ENCODE measurements at regions not wholly inside any gene's neighbourhood (a gene's known extent, or its start where the extent isn't known, plus 50 kb on each side); places are given as distances from the start of the nearest gene placed in this dataset.

DNA sequence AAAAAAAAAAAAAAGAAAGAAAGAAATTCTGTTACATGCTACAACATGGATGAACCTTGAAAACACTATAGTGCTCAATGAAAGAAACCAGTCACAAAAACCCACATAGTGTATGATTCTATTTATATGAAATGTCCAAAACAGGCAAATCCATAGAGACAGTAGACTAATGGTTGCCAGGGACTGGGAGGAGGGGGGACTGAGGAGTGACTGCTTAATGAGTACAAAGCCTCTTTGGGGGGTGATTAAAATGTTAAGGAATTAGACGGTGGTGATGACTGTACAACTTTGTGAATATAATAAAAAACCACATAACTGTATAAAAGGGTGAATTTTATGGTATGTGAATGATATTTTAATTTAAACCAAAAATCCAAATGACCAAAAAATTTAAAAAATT, 116.0 kb upstream of the GUCA2B start (continued):
- no peak for TF ChIP-seq REST (IDR thresholded peaks at IDR 0.05; ENCODE audit: low read depth)
- TF ChIP-seq, protein P1, sequence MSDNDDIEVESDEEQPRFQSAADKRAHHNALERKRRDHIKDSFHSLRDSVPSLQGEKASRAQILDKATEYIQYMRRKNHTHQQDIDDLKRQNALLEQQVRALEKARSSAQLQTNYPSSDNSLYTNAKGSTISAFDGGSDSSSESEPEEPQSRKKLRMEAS (IDR thresholded peaks at IDR 0.05): no peak

DNA sequence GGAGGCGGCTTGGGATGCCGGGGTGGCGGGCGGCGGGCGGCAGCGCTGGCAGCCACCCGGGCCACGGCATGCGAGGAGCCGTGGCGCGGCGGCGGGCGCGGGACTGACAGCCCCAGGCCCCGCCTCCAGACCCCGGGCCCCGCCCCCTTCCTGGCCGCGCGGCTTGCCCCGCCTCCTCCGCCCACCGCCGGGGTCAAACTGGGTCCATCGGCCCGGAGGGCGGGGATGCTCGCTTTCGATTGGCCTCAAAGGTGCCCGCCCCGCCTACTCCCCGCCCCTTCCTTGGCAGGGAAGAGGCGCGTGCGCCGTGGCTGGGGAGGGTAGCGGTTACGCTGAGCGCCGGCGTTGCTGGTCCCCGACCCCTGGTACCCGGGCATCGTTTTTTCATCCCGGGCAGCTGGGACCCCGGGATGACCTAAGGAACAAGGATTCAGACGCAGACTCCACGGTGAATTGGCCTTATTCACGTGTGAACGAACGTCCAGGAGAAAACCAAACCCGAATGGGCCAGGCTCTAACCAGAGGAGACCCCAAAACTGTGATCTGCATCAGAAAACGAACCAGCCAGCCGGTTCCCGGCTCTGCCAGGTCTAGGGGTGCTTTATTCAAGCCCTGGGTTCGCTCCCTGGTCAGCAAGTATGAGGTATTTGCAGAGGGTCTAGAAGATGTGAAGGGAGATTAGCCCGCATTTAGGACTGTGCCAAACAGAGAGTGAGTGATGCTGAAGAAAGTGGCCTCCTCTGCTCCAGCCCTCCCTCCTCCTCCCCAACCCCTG, 117.2 kb upstream of the GUCA2B start:
- Histone ChIP-seq H3K79me2 (ENCODE audit: insufficient read depth, low read length) (no peaks in the 10 kb centered on the region), H4K20me1 (ENCODE audit: insufficient read depth) (no peaks in the 10 kb centered on the region), H3K4me3 (replicated peaks in 1 of 2; ENCODE audit: low read depth in 1 of 2, low read length in 2 of 2) (peak overlapping the region; percentile 62 to 81), H3K27ac (ENCODE audit: low read depth, low read length) (peak overlapping the region; percentile 63; the same call in 1 of the 2 replicates), H3K36me3 (ENCODE audit: control insufficient read depth in 1 of 2, insufficient read depth in 2 of 2, low read length in 2 of 2) (no peaks in the 10 kb centered on the region), H3K9me2 (ENCODE audit: insufficient read depth) (no peaks in the 10 kb centered on the region), H2AFZ (ENCODE audit: low read depth, low read length, poor library complexity, severe bottlenecking) (peak overlapping the region; percentile 66), H3K4me2 (ENCODE audit: low read length) (peak overlapping the region; percentile 96), H3K9me3 (ENCODE audit: control insufficient read depth in 1 of 2, insufficient read depth in 1 of 2, low read depth in 1 of 2, low read length in 2 of 2) (no peaks in the 10 kb centered on the region), H3K9ac (ENCODE audit: low read length) (peak overlapping the region; percentile 73), H3K27me3 (ENCODE audit: insufficient read depth, low read length) (no peaks in the 10 kb centered on the region), H3K4me1 (ENCODE audit: control insufficient read depth in 1 of 2, insufficient read depth in 2 of 2, low read length in 2 of 2) (peaks cover 10 to 20% of the 10 kb centered on the region in 2 experiments; a peak in 3 of 4 replicates)
- ChIA-PET POLR2A (no interaction called here), CTCF (no interaction called here), RAD21 (ENCODE audit: low non-redundant PET in 1 of 2, low total read pairs in 2 of 2, uncharacterized antibody in 2 of 2, unreplicated experiment in 2 of 2) (interaction anchor here in 1 of 2 experiments (0.6 kb wide), 1 partner anchor 205 kb away, joined by 4 read pairs; no protein-coding TSS in a partner anchor)
- TF ChIP-seq SIN3A (IDR thresholded peaks at IDR 0.05; ENCODE audit: low read depth) (no peak; the same call in 1 of the 2 replicates), ZBTB33 (IDR thresholded peaks at IDR 0.05; ENCODE audit: extremely low read depth, insufficient replicate concordance, low read length) (no peak), TCF7L2 (IDR thresholded peaks at IDR 0.05; ENCODE audit: borderline replicate concordance, extremely low read depth, insufficient read depth, insufficient read length) (no peak), EZH2phosphoT487 (IDR thresholded peaks at IDR 0.05; ENCODE audit: borderline replicate concordance) (no peak), POLR2A (IDR thresholded peaks at IDR 0.05; ENCODE audit: borderline replicate concordance, extremely low read depth, insufficient read depth, insufficient read length) (peak; percentile 47), YY1 (IDR thresholded peaks at IDR 0.05; ENCODE audit: extremely low read depth, insufficient replicate concordance, low read depth, low read length) (no peak), RAD21 (IDR thresholded peaks at IDR 0.05; ENCODE audit: low read depth) (no peak), SP1 (IDR thresholded peaks at IDR 0.05; ENCODE audit: low read depth) (peak; percentile 46; the same call in 1 of the 2 replicates), CBX3 (IDR thresholded peaks at IDR 0.05; ENCODE audit: low read depth) (no peak), EGR1 (IDR thresholded peaks at IDR 0.05; ENCODE audit: low read depth) (peak; percentile 67), POLR2AphosphoS5 (IDR thresholded peaks at IDR 0.05; ENCODE audit: low read depth, low read length) (peak; percentile 79)
- TF ChIP-seq, protein P1 (IDR thresholded peaks at IDR 0.05): peak; percentile 56; the same call in 1 of the 2 replicates
- peak; percentile 82 for DNase-seq (ENCODE audit: low read depth, low spot score)
- peak; percentile 90 for ATAC-seq
- TSS peak; percentile 93 for BruUV-seq (replicated peaks)
- intact Hi-C loops (cut with micrococcal nuclease): loop anchor here (5.0 to 10.0 kb wide), 2 partner anchors 224 to 461 kb away; no protein-coding TSS in a partner anchor
